CD4-positive, alpha-beta T cell (primary cell): ENCODE measurements at regions not wholly inside any gene's neighbourhood (a gene's known extent, or its start where the extent isn't known, plus 50 kb on each side); places are given as distances from the start of the nearest gene placed in this dataset.

Experiments used
- ATAC-seq: fragments of 200-7000 bp; cut with Tn5 transposase; one replicate; pipeline ENCODE4 v1.10.0; 2022; ENCODE audit warnings: mild to moderate bottlenecking; ENCODE audit not compliant: poor library complexity
- CTCF ChIA-PET: fragments of 350-600 bp; sonication (Branson Sonifier 250); formaldehyde crosslinking; loops from one replicate; lab custom pipeline; 2021; ENCODE audit warnings: antibody characterized with exemption, inconsistent platforms; lab: Charles Lee
- POLR2A ChIA-PET: fragments of 350-600 bp; sonication (Branson Sonifier 250); formaldehyde crosslinking; loops from one replicate; lab custom pipeline; 2021; ENCODE audit warnings: antibody characterized with exemption, inconsistent platforms; lab: Charles Lee
- DNase-seq, 14 experiments: peaks; one replicate each; pipeline ENCODE4 v3.0.0-alpha.2; 2013 to 2020; ENCODE audit warnings: mixed read lengths in 2 of 14
- H3K27ac ChIP-seq, 2 donors: one replicate each; pipeline versions ENCODE4 v1.5.1 to v1.7.0; 2013; ENCODE audit warnings: low read length in 2 of 2, low read depth in 1 of 2, mild to moderate bottlenecking in 1 of 2
- H3K27me3 ChIP-seq, 2 experiments: 1 replicate in 1 of 2; 2 replicates in 1 of 2; pipeline versions ENCODE4 v1.6.1 to v1.7.0; 2013; ENCODE audit warnings: low read length in 2 of 2, control low read depth in 1 of 2, mild to moderate bottlenecking in 1 of 2, moderate library complexity in 1 of 2; ENCODE audit not compliant: insufficient read depth in 2 of 2, control insufficient read depth in 1 of 2
- H3K36me3 ChIP-seq: one replicate; pipeline ENCODE4 v1.6.1; 2013; ENCODE audit warnings: low read length, control low read depth; ENCODE audit not compliant: insufficient read depth
- H3K4me1 ChIP-seq: one replicate; pipeline ENCODE4 v1.6.1; 2013; ENCODE audit warnings: low read length, control low read depth; ENCODE audit not compliant: insufficient read depth
- H3K4me3 ChIP-seq: one replicate; pipeline ENCODE4 v1.5.1; 2013; ENCODE audit warnings: mild to moderate bottlenecking, low read length, moderate library complexity
- H3K9me3 ChIP-seq, 2 experiments: 1 replicate in 1 of 2; 2 replicates in 1 of 2; pipeline versions ENCODE4 v1.6.1 to v1.7.0; 2013; ENCODE audit warnings: low read length in 2 of 2, mild to moderate bottlenecking in 2 of 2, control low read depth in 1 of 2, moderate library complexity in 1 of 2; ENCODE audit not compliant: control insufficient read depth in 1 of 2, insufficient read depth in 1 of 2
- H3K27ac Mint-ChIP-seq: one replicate; pipeline ENCODE4 v1.8.0; 2020; ENCODE audit warnings: mixed read lengths
- H3K27me3 Mint-ChIP-seq: one replicate; pipeline ENCODE4 v1.8.0; 2021; ENCODE audit warnings: mixed read lengths
- H3K36me3 Mint-ChIP-seq: one replicate; pipeline ENCODE4 v1.8.0; 2021; ENCODE audit warnings: low read depth, mixed read lengths
- H3K4me1 Mint-ChIP-seq: one replicate; pipeline ENCODE4 v1.8.0; 2021; ENCODE audit warnings: low read depth, mixed read lengths
- H3K4me3 Mint-ChIP-seq: one replicate; pipeline ENCODE4 v1.8.0; 2020; ENCODE audit warnings: mild to moderate bottlenecking, mixed read lengths
- H3K9me3 Mint-ChIP-seq: one replicate; pipeline ENCODE4 v1.8.0; 2020; ENCODE audit warnings: mixed read lengths
- intact Hi-C, 2 experiments: fragments of 100-400 bp; cut with DNase I in 1 of 2; cut with micrococcal nuclease in 1 of 2; formaldehyde crosslinking; loops; one replicate each; pipeline versions ENCODE4 v1.15.1 to v1.9.0; 2023 to 2025; cut with DNase I, micrococcal nuclease
- TF ChIP-seq, protein P1 (sequence below): fragments of 200-600 bp; IDR thresholded peaks from one replicate; pipeline ENCODE4 v1.8.0; 2022; ENCODE audit warnings: antibody characterized with exemption, mild to moderate bottlenecking

GRCh38 chr6:71585472-71585871 is 296.9 kb downstream of the OGFRL1 start:
- TF ChIP-seq, protein P1, sequence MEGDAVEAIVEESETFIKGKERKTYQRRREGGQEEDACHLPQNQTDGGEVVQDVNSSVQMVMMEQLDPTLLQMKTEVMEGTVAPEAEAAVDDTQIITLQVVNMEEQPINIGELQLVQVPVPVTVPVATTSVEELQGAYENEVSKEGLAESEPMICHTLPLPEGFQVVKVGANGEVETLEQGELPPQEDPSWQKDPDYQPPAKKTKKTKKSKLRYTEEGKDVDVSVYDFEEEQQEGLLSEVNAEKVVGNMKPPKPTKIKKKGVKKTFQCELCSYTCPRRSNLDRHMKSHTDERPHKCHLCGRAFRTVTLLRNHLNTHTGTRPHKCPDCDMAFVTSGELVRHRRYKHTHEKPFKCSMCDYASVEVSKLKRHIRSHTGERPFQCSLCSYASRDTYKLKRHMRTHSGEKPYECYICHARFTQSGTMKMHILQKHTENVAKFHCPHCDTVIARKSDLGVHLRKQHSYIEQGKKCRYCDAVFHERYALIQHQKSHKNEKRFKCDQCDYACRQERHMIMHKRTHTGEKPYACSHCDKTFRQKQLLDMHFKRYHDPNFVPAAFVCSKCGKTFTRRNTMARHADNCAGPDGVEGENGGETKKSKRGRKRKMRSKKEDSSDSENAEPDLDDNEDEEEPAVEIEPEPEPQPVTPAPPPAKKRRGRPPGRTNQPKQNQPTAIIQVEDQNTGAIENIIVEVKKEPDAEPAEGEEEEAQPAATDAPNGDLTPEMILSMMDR: no peak
- ChIA-PET CTCF (no interaction called here), POLR2A (no interaction called here)
- peaks cover 0 to 25% of the 10 kb centered on the region in 2 experiments for H3K9me3 ChIP-seq
- no peaks in the 10 kb centered on the region for H3K4me1 Mint-ChIP-seq
- H3K27ac ChIP-seq: no peak overlapping the region
- H3K27ac Mint-ChIP-seq: no peak overlapping the region
- H3K4me1 ChIP-seq: no peaks in the 10 kb centered on the region
- H3K36me3 ChIP-seq: no peaks in the 10 kb centered on the region
- no peak overlapping the region for H3K4me3 Mint-ChIP-seq
- no peaks in the 10 kb centered on the region for H3K27me3 ChIP-seq
- ATAC-seq: no peak
- no peak overlapping the region for H3K4me3 ChIP-seq
- peaks cover 2% of the 10 kb centered on the region for H3K9me3 Mint-ChIP-seq
- peak in 1 of 14 experiments; percentile 5 for DNase-seq
- no peaks in the 10 kb centered on the region for H3K36me3 Mint-ChIP-seq
- peaks cover 4% of the 10 kb centered on the region for H3K27me3 Mint-ChIP-seq
- intact Hi-C loops: no loop called here

DNA sequence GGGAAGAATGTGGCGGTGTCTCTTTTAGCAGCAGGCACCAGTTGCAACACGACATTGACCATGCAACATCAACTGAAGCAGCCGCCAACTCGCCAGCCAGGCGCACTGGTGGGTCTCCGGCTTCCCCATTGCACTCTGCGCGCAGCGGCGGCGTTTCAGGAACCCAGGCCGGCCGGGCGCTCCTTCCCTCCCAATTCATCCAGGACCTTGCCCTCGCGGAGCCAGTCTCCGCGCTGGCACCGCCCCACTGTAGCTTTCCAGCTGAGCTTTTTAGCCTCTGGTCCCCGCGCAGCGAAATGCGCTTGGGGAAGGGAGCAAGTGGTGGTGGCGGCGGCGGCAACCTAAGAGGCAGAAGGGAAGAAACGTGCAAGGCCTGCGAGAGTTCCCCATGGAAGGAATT is 297.9 kb upstream of the RIMS1 start:
- Mint-ChIP-seq H3K4me3 (no peak overlapping the region), H3K27me3 (peaks cover 10% of the 10 kb centered on the region), H3K27ac (no peak overlapping the region), H3K9me3 (peaks cover 2% of the 10 kb centered on the region), H3K36me3 (no peaks in the 10 kb centered on the region), H3K4me1 (no peaks in the 10 kb centered on the region)
- H3K36me3 ChIP-seq: no peaks in the 10 kb centered on the region
- intact Hi-C loops: no loop called here
- no peaks in the 10 kb centered on the region for H3K4me1 ChIP-seq
- POLR2A ChIA-PET: no interaction called here
- no peak overlapping the region for H3K27ac ChIP-seq
- H3K27me3 ChIP-seq: no peaks in the 10 kb centered on the region
- ATAC-seq (no peak), DNase-seq (no peak)
- CTCF ChIA-PET: no interaction called here
- H3K9me3 ChIP-seq: peaks cover 0 to 25% of the 10 kb centered on the region in 2 experiments
- H3K4me3 ChIP-seq: no peak overlapping the region
- TF ChIP-seq, protein P1: no peak

GRCh38 chr6:71589254-71589653 is 297.1 kb upstream of the RIMS1 start:
- Mint-ChIP-seq H3K4me1 (no peaks in the 10 kb centered on the region), H3K4me3 (no peak overlapping the region), H3K27ac (no peak overlapping the region), H3K36me3 (no peaks in the 10 kb centered on the region), H3K9me3 (peaks cover 2% of the 10 kb centered on the region), H3K27me3 (peaks cover 10% of the 10 kb centered on the region)
- no peak for DNase-seq
- ATAC-seq: no peak
- H3K4me1 ChIP-seq: no peaks in the 10 kb centered on the region
- no peaks in the 10 kb centered on the region for H3K36me3 ChIP-seq
- H3K27me3 ChIP-seq: no peaks in the 10 kb centered on the region
- TF ChIP-seq, protein P1: no peak
- H3K4me3 ChIP-seq: no peak overlapping the region
- no peak overlapping the region for H3K27ac ChIP-seq
- CTCF ChIA-PET: no interaction called here
- peaks cover 0 to 22% of the 10 kb centered on the region in 2 experiments for H3K9me3 ChIP-seq
- intact Hi-C loops: no loop called here
- POLR2A ChIA-PET: no interaction called here
